ENCODE measurements at regions not wholly inside any gene's neighbourhood (a gene's known extent, or its start where the extent isn't known, plus 50 kb on each side); places are given as distances from the start of the nearest gene placed in this dataset.

DNA sequence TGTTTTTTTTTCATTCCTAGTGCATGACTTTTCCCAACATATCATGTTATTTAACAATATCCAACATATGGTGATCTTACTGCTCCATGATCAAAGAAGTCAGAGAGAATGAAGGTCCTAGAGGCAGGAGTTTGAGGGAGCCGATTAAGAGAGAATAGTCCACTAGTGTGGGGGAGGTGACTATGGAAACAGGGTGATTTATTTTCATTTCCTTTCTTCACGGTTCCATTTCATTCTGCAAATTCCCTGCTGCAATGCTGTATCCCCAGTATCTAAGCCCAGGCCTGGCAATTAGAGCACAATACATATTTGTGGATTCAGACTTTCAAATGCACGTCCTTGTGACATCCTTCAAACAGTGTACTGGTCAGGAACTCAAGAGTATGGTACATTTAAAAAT, 91.4 kb downstream of the CD83 start:
- intact Hi-C loops (cut with micrococcal nuclease), result no loop called here

DNA sequence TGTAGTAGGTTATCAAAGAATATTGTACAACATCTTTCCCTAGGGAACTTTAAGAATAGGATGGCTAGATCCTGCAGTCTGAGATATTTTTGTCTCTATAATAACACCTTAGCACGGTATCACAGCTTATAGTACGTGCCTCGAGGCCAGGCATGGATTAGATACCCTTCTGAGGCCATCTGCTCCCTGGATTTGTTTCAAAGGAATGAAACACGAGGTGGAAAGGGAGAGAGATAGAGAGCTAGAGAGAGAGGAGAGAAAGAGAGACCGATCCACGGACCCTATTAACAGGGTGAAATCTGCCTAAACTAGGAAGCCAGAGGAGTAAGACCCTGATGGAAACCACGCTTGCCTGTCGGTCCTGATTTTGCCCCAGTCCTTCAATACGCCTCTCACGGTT, 92.5 kb downstream of the CD83 start:
- CTCF ChIA-PET (ENCODE audit: partially characterized antibody), result interaction anchor here (0.9 to 4.3 kb wide), 6 partner anchors 8 to 1413 kb away, joined by 3 to 30 read pairs (median 4); no protein-coding TSS in a partner anchor
- intact Hi-C loops (cut with micrococcal nuclease), result loop anchor here (2.0 kb wide), 1 partner anchor 1255 kb away; no protein-coding TSS in a partner anchor
- H3K9me3 ChIP-seq (ENCODE audit: control insufficient read depth in 1 of 2, low read length in 2 of 2), result no peaks in the 10 kb centered on the region
- H3K27ac Mint-ChIP-seq, result peak overlapping the region in 5 of 7 donors; percentile 50 to 77 (median 73)
- POLR2A ChIA-PET (ENCODE audit: partially characterized antibody), result interaction anchor here (0.9 kb wide), 1 partner anchor 66 kb away, joined by 3 read pairs; no protein-coding TSS in a partner anchor
- no peak overlapping the region for H3K27ac ChIP-seq (ENCODE audit: low read depth, low read length)
- H3K27me3 Mint-ChIP-seq, result no peaks in the 10 kb centered on the region
- peaks cover 9% of the 10 kb centered on the region for H3K4me1 ChIP-seq (ENCODE audit: insufficient read depth, low read length)
- H3K4me1 Mint-ChIP-seq, result peaks cover 6 to 22% (median 13%) of the 10 kb centered on the region in 4 donors
- H3K27me3 ChIP-seq (ENCODE audit: insufficient read depth, low read length), result no peaks in the 10 kb centered on the region
- H3K9me3 Mint-ChIP-seq, result no peaks in the 10 kb centered on the region
- H3K36me3 ChIP-seq (ENCODE audit: insufficient read depth, low read length), result no peaks in the 10 kb centered on the region
- peak overlapping the region; percentile 69 to 83 (median 80) for H3K4me3 Mint-ChIP-seq
- DNase-seq, result no peak
- no peak overlapping the region for H3K4me3 ChIP-seq (ENCODE audit: low read length in 2 of 2)
- H3K36me3 Mint-ChIP-seq, result no peaks in the 10 kb centered on the region

More for the DNA sequence above, 91.4 kb downstream of the CD83 start:
- H3K27me3 ChIP-seq (ENCODE audit: insufficient read depth, low read length), result no peaks in the 10 kb centered on the region
- Mint-ChIP-seq H3K27ac (peak overlapping the region in 2 of 7 donors; percentile 37 to 77), H3K4me1 (peaks cover 6 to 22% (median 13%) of the 10 kb centered on the region in 4 donors), H3K27me3 (no peaks in the 10 kb centered on the region), H3K9me3 (no peaks in the 10 kb centered on the region), H3K36me3 (no peaks in the 10 kb centered on the region), H3K4me3 (peak overlapping the region in 1 of 8 donors; percentile 22)
- peaks cover 9% of the 10 kb centered on the region for H3K4me1 ChIP-seq (ENCODE audit: insufficient read depth, low read length)
- ChIA-PET POLR2A (ENCODE audit: partially characterized antibody) (no interaction called here), CTCF (ENCODE audit: partially characterized antibody) (interaction anchor here (2.1 to 4.3 kb wide), 2 partner anchors 7 to 502 kb away, joined by 5 to 30 read pairs; no protein-coding TSS in a partner anchor)
- H3K9me3 ChIP-seq (ENCODE audit: control insufficient read depth in 1 of 2, low read length in 2 of 2), result no peaks in the 10 kb centered on the region
- no peaks in the 10 kb centered on the region for H3K36me3 ChIP-seq (ENCODE audit: insufficient read depth, low read length)
- H3K27ac ChIP-seq (ENCODE audit: low read depth, low read length), result no peak overlapping the region
- DNase-seq, result no peak
- H3K4me3 ChIP-seq (ENCODE audit: low read length in 2 of 2), result no peak overlapping the region

DNA sequence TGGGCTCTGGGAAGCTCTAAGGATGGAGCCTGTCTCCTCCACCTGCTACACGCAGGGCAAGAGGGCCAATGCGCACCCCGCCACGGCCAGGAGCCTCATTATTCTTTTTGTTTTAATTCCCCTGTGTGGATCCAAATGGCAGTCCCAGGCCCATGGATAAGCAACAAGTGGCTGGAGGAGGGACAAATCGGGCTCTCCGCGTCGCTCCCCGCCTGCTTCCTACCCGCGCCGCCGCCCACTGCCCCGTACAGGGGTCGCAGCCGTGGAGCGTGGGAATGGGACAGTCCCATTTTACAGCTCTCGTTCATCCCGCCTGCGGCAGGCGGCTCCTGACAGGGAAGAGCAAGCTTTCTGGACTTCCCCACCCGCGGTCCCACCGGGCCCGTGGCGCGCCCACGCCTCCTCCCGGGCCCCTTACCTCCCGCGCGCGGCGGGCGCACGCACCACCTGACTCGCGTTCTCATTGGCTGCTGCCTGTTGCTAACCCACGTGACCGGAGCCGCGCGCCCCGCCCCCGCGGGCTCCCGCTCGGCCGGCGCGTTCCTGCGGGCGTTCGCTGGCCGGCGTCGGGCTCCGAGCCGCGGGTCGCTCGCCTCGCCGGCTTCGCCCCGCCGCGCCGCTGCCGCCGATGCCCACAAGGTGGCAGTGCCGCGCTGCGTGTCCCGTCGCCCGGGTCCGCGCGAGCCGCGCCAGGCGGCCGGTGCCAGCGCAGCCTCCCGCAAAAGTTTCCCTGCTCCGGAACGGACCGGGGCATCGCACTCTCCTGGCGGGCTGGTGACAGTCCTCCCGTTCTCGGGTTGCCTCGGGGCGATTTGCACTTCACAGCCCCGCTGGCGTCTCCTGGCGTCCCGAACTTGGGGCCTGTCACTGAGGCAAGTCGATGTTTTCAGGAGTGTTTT, 93.3 kb downstream of the CD83 start:
- Mint-ChIP-seq H3K4me1 (peaks cover 6 to 22% (median 13%) of the 10 kb centered on the region in 4 donors), H3K27ac (peak overlapping the region; percentile 22 to 86 (median 77)), H3K36me3 (no peaks in the 10 kb centered on the region), H3K9me3 (no peaks in the 10 kb centered on the region), H3K4me3 (peak overlapping the region; percentile 86 to 92 (median 89)), H3K27me3 (no peaks in the 10 kb centered on the region)
- peaks cover 9% of the 10 kb centered on the region for H3K4me1 ChIP-seq (ENCODE audit: insufficient read depth, low read length)
- no peaks in the 10 kb centered on the region for H3K36me3 ChIP-seq (ENCODE audit: insufficient read depth, low read length)
- H3K27me3 ChIP-seq (ENCODE audit: insufficient read depth, low read length), result no peaks in the 10 kb centered on the region
- ChIA-PET POLR2A (ENCODE audit: partially characterized antibody) (interaction anchor here (0.8 to 1.7 kb wide), 5 partner anchors 65 to 1177 kb away, joined by 3 to 8 read pairs (median 3); no protein-coding TSS in a partner anchor), CTCF (ENCODE audit: partially characterized antibody) (interaction anchor here (0.7 to 4.3 kb wide), 26 partner anchors 9 to 1412 kb away, joined by 3 to 30 read pairs (median 3); no protein-coding TSS in a partner anchor)
- peak overlapping the region; percentile 45 for H3K27ac ChIP-seq (ENCODE audit: low read depth, low read length)
- peak; percentile 87 to 93 (median 90) for DNase-seq
- no peaks in the 10 kb centered on the region for H3K9me3 ChIP-seq (ENCODE audit: control insufficient read depth in 1 of 2, low read length in 2 of 2)
- intact Hi-C loops (cut with micrococcal nuclease), result loop anchor here (1.0 to 2.0 kb wide), 7 partner anchors 106 to 1412 kb away; no protein-coding TSS in a partner anchor
- peak overlapping the region; percentile 71 to 90 for H3K4me3 ChIP-seq (ENCODE audit: low read length in 2 of 2)

DNA sequence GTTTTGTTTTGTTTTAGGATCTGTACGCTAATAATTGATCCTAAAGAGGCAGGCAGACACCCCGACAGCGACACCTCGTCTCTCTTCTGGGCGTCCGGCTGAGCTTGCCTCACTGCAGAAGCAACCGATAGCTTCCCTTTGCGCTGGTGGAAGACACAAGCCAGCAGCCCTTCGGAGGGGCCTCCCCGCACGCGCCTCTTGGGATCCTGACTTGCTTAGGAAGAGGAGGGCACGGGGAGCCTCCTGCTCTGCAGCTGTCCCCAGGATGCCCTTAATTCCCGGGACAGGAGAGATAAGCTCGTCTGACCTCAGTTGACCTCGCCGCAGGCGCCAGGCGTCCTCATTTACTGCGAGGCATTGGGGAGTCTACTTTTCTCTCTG, 94.0 kb downstream of the CD83 start:
- no peaks in the 10 kb centered on the region for H3K27me3 ChIP-seq (ENCODE audit: insufficient read depth, low read length)
- peaks cover 9% of the 10 kb centered on the region for H3K4me1 ChIP-seq (ENCODE audit: insufficient read depth, low read length)
- no peaks in the 10 kb centered on the region for H3K9me3 ChIP-seq (ENCODE audit: control insufficient read depth in 1 of 2, low read length in 2 of 2)
- intact Hi-C loops (cut with micrococcal nuclease), result loop anchor here (1.0 to 2.0 kb wide), 7 partner anchors 106 to 1412 kb away; no protein-coding TSS in a partner anchor
- CTCF ChIA-PET (ENCODE audit: partially characterized antibody), result interaction anchor here (0.7 to 4.3 kb wide), 23 partner anchors 10 to 1412 kb away, joined by 3 to 30 read pairs (median 3); no protein-coding TSS in a partner anchor
- H3K27me3 Mint-ChIP-seq, result no peaks in the 10 kb centered on the region
- no peaks in the 10 kb centered on the region for H3K9me3 Mint-ChIP-seq
- POLR2A ChIA-PET (ENCODE audit: partially characterized antibody), result interaction anchor here (0.8 to 1.7 kb wide), 4 partner anchors 106 to 1177 kb away, joined by 3 to 8 read pairs (median 3); no protein-coding TSS in a partner anchor
- H3K36me3 Mint-ChIP-seq, result no peaks in the 10 kb centered on the region
- peak overlapping the region; percentile 22 to 86 (median 76) for H3K27ac Mint-ChIP-seq
- H3K36me3 ChIP-seq (ENCODE audit: insufficient read depth, low read length), result no peaks in the 10 kb centered on the region
- peak in 1 of 5 donors; percentile 48 for DNase-seq
- peak overlapping the region; percentile 71 to 90 for H3K4me3 ChIP-seq (ENCODE audit: low read length in 2 of 2)
- H3K4me3 Mint-ChIP-seq, result peak overlapping the region; percentile 86 to 92 (median 89)
- peaks cover 6 to 22% (median 13%) of the 10 kb centered on the region in 4 donors for H3K4me1 Mint-ChIP-seq
- peak overlapping the region; percentile 45 for H3K27ac ChIP-seq (ENCODE audit: low read depth, low read length)

DNA sequence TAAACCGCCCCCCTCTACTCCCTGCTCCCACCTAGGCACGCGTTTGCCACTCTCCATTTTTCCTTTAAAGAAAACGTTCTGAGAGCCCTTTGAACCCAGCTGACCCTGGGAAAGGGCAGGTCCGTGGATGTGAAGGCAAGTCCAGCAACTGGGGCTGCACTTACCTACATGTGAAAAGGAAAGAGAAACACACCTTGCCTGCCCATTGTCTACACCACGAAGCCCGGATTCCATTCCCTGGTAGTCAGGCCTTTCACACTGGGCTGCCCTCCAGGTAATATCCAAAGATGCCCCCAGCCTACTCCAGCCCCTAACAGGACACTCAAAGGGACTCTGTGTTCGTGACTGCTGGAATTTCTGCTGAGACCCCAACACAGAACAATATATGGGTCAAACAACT, 94.4 kb downstream of the CD83 start:
- H3K27me3 ChIP-seq (ENCODE audit: insufficient read depth, low read length), result no peaks in the 10 kb centered on the region
- CTCF ChIA-PET (ENCODE audit: partially characterized antibody), result interaction anchor here (0.8 to 4.3 kb wide), 22 partner anchors 10 to 1411 kb away, joined by 3 to 30 read pairs (median 3); no protein-coding TSS in a partner anchor
- Mint-ChIP-seq H3K27ac (peak overlapping the region in 5 of 7 donors; percentile 22 to 86 (median 76)), H3K4me3 (peak overlapping the region; percentile 86 to 92 (median 89)), H3K27me3 (no peaks in the 10 kb centered on the region), H3K9me3 (no peaks in the 10 kb centered on the region), H3K4me1 (peaks cover 6 to 22% (median 13%) of the 10 kb centered on the region in 4 donors), H3K36me3 (no peaks in the 10 kb centered on the region)
- H3K27ac ChIP-seq (ENCODE audit: low read depth, low read length), result no peak overlapping the region
- intact Hi-C loops (cut with micrococcal nuclease), result no loop called here
- H3K36me3 ChIP-seq (ENCODE audit: insufficient read depth, low read length), result no peaks in the 10 kb centered on the region
- peaks cover 9% of the 10 kb centered on the region for H3K4me1 ChIP-seq (ENCODE audit: insufficient read depth, low read length)
- no peak for DNase-seq
- no peaks in the 10 kb centered on the region for H3K9me3 ChIP-seq (ENCODE audit: control insufficient read depth in 1 of 2, low read length in 2 of 2)
- POLR2A ChIA-PET (ENCODE audit: partially characterized antibody), result interaction anchor here (0.8 to 1.7 kb wide), 4 partner anchors 105 to 1176 kb away, joined by 3 to 8 read pairs (median 3); no protein-coding TSS in a partner anchor
- H3K4me3 ChIP-seq (ENCODE audit: low read length in 2 of 2), result peak overlapping the region in 1 of 2 donors; percentile 71

DNA sequence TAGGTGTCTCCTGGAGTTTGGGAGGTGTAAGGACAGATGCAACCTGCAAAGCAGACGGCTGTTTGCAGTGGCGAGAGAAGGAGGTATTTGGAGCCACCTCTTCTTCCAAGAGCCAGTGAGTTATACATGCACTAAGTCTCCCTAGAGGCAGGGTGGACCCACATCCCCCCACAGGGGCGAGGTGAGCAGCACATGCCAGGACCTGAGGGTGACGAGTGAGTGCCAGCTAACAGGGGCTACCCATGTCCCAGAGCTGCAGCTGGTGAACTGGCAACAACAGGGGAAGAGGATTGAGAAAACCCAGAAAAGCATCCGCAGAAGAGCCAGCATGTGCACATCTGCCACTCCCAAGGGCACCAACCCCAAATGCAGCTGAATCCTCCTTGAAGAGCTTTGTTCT, 95.1 kb downstream of the CD83 start:
- Mint-ChIP-seq H3K27me3 (no peaks in the 10 kb centered on the region), H3K4me1 (peaks cover 6 to 22% (median 13%) of the 10 kb centered on the region in 4 donors), H3K36me3 (no peaks in the 10 kb centered on the region), H3K27ac (peak overlapping the region in 1 of 7 donors; percentile 55), H3K9me3 (no peaks in the 10 kb centered on the region), H3K4me3 (peak overlapping the region in 1 of 8 donors; percentile 52)
- ChIA-PET CTCF (ENCODE audit: partially characterized antibody) (interaction anchor here (1.2 to 4.3 kb wide), 4 partner anchors 9 to 1411 kb away, joined by 4 to 30 read pairs (median 11); no protein-coding TSS in a partner anchor), POLR2A (ENCODE audit: partially characterized antibody) (no interaction called here)
- H3K4me1 ChIP-seq (ENCODE audit: insufficient read depth, low read length), result peaks cover 9% of the 10 kb centered on the region
- DNase-seq, result no peak
- no peak overlapping the region for H3K27ac ChIP-seq (ENCODE audit: low read depth, low read length)
- intact Hi-C loops (cut with micrococcal nuclease), result no loop called here
- no peaks in the 10 kb centered on the region for H3K27me3 ChIP-seq (ENCODE audit: insufficient read depth, low read length)
- H3K9me3 ChIP-seq (ENCODE audit: control insufficient read depth in 1 of 2, low read length in 2 of 2), result no peaks in the 10 kb centered on the region
- no peak overlapping the region for H3K4me3 ChIP-seq (ENCODE audit: low read length in 2 of 2)
- H3K36me3 ChIP-seq (ENCODE audit: insufficient read depth, low read length), result no peaks in the 10 kb centered on the region
